Body of pancreas (tissue), 4 donors: ENCODE measurements at regions not wholly inside any gene's neighbourhood (a gene's known extent, or its start where the extent isn't known, plus 50 kb on each side); places are given as distances from the start of the nearest gene placed in this dataset.

Source experiments
- CTCF ChIP-seq, 7 experiments: fragments of 450-650 bp in 4 of 7; fragments of 200-600 bp in 3 of 7; sonication (generic) in 3 of 7; IDR thresholded peaks; one replicate each; pipeline ENCODE4 v1.5.1; 2016 to 2019; ENCODE audit warnings: antibody characterized with exemption in 7 of 7
- POLR2A ChIP-seq, 3 donors: fragments of 450-650 bp; IDR thresholded peaks; one replicate each; pipeline ENCODE4 v1.6.1; 2016; ENCODE audit warnings: antibody characterized with exemption in 3 of 3, mild to moderate bottlenecking in 2 of 3

- no peak for TF ChIP-seq CTCF (IDR thresholded peaks at IDR 0.05)
- no peak for TF ChIP-seq POLR2A (IDR thresholded peaks at IDR 0.05)
These were observed 208.4 kb downstream of the NXPE2 start for GRCh38 chr11:114886644-114887265.
